Fibroblast of peridontal ligament (primary cell): ENCODE measurements at regions not wholly inside any gene's neighbourhood (a gene's known extent, or its start where the extent isn't known, plus 50 kb on each side); places are given as distances from the start of the nearest gene placed in this dataset.

Source experiments
- DNase-seq: peaks from one replicate; pipeline ENCODE4 v3.0.0-alpha.2; 2010; ENCODE audit errors: extremely low read depth

GRCh38 chr14:46290706-46291105 lies 360.9 kb downstream of the RPL10L start:
- no peak for DNase-seq

- DNase-seq, result no peak
Measured at GRCh38 chr14:46279776-46280175, 371.8 kb downstream of the RPL10L start.

GRCh38 chr14:46279327-46279726 lies 372.3 kb downstream of the RPL10L start:
- DNase-seq, result no peak

GRCh38 chr14:46259536-46259935 lies 392.0 kb downstream of the RPL10L start:
- no peak for DNase-seq

GRCh38 chr14:46256381-46256780 lies 395.2 kb downstream of the RPL10L start:
- no peak for DNase-seq

GRCh38 chr14:46250113-46250703 lies 401.4 kb downstream of the RPL10L start:
- DNase-seq, result peak; percentile 6

GRCh38 chr14:46248001-46248630 lies 403.5 kb downstream of the RPL10L start:
- no peak for DNase-seq

- DNase-seq, result no peak
Measured at GRCh38 chr14:46245276-46245675, 406.3 kb downstream of the RPL10L start.

- no peak for DNase-seq
Measured at GRCh38 chr14:46233786-46234185, 417.8 kb downstream of the RPL10L start.

GRCh38 chr14:46230540-46230939 lies 421.0 kb downstream of the RPL10L start:
- no peak for DNase-seq

- no peak for DNase-seq
Measured at GRCh38 chr14:46215801-46216200, 435.8 kb downstream of the RPL10L start.

- no peak for DNase-seq
Measured at GRCh38 chr14:46198676-46199075, 452.9 kb downstream of the RPL10L start.

GRCh38 chr14:46197856-46198255 lies 453.7 kb downstream of the RPL10L start:
- no peak for DNase-seq
